ELF-1 (cell line): ENCODE measurements at regions not wholly inside any gene's neighbourhood (a gene's known extent, or its start where the extent isn't known, plus 50 kb on each side); places are given as distances from the start of the nearest gene placed in this dataset.
"Not testable (repeated sequence)": the region's sequence is repeated elsewhere in the genome, so short reads cannot be mapped to it uniquely, and the experiment has no call there.

Experiments
- DNase-seq: peaks from one replicate; pipeline ENCODE4 v3.0.0-alpha.2; 2016; ENCODE audit warnings: low read depth, low spot score

DNA sequence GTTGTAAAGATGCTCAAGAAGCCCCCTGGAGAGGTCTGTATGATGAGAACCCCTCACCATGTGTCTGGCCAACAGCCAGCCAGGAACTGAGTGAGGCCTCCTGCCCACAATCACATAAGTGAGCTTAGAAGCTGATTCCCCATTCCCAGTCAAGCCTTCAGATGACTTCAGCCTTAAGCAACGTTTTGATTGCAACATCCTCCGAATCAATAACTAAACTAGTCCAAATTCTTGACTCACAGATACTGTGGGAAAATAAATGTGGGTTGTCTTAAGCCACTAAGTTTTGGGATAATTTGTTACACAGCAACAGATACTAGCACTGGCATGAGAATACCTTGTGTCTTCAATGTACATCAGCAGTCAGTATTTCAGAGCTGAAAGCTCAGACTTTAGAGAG, 54.5 kb upstream of the HS3ST4 start:
- DNase-seq = no peak

DNA sequence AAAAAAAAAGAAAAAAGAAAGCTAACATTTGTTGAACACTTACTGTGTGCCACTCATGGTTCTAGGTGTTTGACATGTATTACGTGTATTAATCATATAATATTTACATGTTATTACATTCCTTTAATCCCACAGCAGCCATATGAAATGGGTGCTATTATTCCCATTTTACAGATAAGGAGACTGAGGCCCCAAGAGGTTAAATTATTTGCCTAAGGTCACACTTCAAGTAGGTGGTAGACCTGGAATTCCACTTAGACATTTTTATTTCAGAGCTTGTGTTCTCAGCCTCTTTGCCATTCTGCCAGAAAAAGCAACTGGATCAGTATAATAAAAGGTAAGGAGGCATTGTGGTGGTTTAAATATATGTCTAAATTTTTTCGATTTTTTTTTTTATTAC, 55.1 kb upstream of the HS3ST4 start:
- DNase-seq = no peak

DNA sequence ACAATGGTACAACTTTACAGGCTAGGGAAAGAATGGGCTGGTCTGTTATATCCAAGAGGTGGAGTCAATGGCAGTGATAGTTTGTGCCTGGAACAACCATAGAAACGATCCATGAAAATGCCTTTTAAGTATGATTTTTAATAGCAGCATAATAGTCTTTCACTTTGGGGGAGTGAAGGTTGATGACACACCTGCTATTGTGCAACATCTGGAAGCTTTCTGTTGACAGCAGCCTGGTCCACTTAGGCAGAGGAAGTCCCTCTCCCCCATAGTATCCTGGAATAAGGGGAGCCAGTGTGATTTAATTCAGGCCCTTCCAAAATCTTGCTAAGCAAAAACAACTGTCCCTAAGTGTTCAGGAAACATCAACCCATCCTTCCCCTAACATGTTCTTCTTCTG, 56.3 kb upstream of the HS3ST4 start:
- DNase-seq = no peak

DNA sequence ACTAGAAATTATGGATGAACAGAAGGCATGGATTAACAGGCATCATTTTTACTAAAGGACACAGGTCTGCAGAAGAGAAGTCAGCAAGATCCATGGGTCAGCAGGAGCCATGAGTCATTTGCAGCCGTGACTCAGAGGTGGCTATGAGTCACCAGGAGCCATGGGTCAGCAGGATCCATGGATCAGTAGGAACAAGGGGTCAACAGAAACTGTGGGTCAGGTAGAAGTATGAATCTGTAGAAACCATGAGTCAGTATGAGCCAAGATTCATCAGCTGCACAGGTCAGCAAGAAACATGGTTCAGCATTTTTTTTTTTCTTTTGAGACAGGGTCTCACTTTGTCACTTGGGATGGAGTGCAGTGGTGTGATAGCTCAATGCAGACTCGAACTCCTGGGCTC, 58.2 kb upstream of the HS3ST4 start:
- DNase-seq = peak; percentile 40

DNA sequence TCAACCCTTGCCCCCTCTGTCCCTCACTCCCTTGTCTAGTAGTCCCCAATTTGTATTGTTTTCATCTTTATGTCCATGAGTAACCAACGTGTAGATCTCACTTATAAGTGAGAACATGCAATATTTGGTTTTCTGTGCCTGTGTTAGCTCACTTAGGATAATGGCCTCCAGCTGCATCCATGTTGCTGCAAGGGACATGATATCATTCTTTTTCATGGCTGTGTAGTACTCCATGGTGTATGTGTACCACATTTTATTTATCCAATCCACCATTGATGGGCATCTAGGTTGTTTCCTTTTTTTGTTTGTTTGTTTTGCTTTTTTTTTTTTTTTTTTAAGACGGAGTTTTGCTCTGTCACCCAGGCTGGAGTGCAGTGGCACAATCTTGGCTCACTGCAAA, 63.0 kb upstream of the HS3ST4 start:
- DNase-seq = no peak

DNA sequence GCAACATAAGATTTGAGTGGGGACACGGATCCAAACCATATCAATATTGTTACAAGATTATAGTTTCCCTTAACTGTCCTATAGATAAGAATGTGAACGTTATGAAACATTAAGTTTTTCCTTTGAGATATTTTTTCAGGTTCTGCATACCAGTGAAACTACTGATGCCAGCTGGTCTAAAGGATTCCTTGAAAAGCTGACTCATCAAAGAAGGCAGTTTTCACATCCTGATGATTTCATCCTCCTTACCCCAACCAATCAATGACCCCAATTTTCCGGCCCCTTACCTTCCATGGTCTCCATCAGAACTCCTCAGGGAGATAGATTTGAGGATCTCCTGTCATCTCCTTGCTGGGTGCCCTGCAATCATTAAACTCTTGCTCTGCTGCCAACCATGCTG, 64.1 kb upstream of the HS3ST4 start:
- no peak for DNase-seq

DNA sequence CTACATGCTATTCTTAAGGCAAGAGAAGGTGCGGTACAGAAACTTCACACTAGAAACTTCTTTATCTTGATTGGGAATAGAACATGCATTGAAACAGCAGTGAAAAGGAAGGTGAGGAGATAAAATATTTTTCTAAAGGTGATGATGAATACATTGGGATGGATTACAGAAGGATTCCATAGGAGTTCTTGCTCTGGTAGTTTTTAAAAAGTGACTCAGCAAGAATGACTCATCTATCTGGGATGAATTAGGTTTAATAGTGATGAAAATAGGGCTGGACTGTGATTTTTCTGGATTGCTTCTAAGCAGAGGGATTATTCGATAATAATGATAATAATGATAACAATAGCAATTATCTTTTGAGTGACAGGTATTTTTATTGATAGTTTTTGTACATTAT, 65.6 kb upstream of the HS3ST4 start:
- DNase-seq = no peak

DNA sequence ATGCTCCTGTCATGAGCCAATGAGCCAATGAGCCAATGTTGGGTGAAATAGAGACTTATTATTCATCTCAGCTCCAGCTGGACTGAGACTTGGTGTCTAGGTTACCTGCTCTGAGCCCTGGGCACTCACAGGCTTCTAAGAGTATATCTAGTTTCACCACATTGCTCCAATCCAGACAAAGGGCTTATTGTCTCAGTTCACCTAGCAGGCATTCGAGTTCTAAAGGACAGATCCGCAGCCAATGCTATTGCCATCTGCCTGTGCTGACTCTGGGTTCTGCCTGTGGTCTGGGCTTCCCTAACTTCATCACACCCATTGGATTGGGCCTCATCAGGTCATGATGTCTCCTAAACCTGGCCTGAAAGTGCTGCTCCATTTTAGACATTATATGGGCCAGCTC, 66.1 kb upstream of the HS3ST4 start:
- DNase-seq = no peak

DNA sequence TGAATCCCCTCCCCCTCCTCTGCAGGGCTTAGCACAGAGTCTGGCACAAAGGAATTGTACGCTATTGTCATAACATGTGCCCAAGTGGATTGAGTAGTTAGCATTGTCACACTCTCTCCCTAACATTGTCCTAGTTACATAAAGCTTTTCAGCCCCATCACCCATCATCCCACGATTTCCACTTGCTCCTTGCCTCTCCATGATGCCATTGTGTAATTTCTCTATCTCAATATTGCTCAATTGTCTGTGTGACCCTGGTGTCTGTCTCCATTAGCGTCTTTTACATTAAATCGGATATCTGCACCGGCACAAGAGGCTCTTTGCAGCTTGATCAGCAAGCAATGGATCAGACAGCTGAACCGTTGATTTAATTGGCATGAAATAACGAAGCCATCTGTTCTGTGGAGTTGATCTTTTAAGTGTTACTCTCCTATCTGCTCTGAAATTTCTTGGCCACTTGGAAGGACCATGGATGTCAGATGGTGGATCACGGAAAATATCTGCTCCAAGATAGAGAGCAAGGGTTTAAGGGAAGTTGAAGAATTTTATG, 77.0 kb upstream of the HS3ST4 start:
- DNase-seq = no peak

DNA sequence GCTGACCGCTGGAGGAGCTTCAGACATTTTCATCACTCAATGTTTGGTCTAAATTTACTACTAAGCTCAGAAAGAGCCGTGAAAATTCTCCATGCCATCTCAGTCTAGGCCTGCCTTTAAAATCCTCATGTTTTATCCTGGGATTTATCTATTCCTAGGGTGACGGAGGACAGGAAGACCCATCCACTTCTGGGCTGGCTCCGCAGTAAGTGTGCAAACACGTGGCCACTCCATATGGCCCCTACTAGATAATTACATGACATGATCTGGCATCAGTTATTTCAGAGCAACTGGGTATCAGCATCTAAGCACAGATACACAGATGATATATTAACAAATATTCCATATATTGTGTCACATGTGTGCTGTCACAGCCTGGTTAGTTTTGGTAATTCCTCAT, 77.8 kb upstream of the HS3ST4 start:
- no peak for DNase-seq

DNA sequence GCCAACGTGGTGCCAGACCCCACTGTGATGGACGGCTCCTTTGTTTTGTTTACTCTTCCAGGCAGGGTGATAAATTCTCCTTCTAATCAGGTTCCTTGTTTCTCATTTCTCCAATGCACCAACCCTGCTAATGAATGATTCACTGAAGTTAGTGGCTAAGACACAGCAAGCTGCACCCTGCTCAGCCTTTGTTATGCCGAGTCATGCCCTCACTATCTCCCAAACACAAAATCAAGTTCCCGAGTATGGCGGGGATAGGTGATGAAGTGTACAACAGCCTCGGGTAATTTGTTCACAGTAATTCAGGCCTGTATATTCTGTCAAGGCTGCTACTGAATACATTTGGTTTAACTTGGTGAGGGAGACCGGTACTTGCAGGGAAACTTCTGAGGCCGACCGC, 83.8 kb upstream of the HS3ST4 start:
- DNase-seq = peak; percentile 17

DNA sequence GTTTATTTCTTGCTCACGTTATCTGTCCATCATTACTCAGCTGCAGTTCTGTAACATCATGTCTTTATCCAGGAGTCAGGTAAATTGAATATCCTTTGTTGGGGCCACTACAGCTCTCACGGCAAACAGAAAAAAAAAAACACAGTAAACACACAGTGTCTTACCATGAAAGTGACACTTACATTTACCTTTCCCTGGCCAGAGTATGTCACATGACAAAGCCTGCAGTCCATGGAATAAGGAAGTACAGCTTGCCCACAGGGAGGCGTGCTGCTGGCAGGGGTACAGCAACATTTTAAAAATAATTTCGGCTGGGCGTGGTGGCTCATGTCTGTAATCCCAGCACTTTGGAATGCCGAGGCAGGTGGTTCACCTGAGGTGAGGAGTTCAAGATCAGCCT, 85.7 kb upstream of the HS3ST4 start:
- no peak for DNase-seq

DNA sequence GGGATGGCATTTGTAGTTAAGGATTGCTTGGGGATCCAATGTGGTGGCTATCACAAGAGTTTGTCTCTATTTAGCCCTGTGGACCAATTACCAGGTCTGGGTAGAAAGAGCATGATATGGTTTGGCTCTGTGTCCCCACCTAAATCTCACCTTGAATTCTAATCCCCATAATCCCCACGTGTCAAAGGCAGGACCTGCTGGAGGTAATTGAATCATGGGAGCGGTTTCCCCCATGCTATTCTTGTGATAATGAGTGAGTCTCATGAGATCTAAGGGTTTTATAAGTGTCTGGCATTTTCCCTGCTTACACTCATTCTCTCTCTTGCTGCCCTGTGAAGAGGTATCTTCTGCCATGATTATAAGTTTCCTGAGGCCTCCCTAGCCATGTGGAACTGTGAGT, 86.4 kb upstream of the HS3ST4 start:
- no peak for DNase-seq

DNA sequence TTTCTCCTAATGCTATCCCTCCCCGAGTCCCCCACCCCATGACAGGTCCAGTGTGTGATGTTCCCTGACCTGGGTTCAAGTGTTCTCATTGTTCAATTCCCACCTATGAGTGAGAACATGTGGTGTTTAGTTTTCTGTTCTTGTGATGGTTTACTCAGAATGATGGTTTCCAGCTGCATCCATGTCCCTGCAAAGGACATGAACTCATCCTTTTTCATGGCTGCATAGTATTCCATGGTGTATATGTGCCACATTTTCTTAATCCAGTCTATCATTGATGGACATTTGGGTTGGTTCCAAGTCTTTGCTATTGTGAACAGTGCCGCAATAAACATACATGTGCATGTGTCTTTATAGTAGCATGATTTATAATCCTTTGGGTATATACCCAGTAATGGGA, 90.5 kb upstream of the HS3ST4 start:
- DNase-seq = not testable (repeated sequence)

DNA sequence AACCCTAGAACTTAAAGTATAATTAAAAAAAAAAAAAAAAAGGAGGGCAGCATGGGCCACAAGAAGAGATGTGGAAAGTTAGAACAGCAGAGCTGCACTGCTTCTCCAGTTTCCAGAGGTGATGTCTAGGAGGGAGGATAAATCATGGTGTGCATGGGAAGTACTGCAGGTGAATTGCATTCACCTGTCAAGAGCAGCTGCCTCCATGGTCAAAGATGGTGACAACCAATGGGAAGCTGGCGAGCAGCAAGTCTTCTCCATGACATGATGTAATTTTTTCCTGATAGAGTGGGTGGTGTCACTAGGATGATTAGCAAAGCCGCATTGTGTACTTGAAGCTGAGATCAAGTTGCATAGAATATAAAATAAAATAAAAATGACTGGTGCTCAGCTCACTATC, 95.6 kb upstream of the HS3ST4 start:
- no peak for DNase-seq

DNA sequence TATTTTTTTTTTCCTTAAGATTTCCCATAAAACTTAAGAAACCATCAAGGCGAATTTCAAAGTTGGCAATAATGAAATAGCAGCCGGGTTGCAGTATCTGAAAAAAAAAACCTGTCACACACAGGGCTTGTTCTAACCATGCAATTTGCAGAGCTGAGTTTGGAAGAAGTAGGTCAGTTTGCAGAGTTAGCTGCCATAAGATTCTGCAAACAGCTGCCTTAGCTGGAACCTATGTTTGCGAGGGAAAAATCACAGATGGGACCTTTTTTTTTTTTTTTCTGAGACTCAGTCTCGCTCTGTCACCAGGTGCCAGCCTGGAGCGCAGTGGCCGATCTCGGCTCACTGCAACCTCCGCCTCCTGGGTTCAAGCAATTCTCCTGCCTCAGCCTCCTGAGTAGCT, 98.5 kb upstream of the HS3ST4 start:
- DNase-seq = no peak

DNA sequence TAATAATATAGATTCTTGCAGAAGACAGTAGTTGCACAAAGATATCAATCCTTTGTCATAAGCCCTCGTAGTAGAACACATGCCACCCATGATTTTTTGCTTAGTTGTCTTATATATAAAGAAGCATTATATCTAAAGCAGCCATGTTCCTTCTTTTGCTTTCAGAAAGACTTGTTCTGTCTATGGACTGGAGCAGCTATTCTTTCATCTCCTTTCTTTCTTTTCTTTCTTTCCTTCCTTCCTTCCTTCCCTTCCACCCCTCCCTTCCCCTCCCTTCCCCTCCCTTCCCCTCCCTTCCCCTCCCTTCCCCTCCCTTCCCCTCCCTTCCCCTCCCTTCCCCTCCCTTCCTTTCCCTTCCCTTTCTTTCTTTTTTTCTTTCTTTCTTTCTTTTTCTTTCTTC, 104.0 kb upstream of the HS3ST4 start:
- DNase-seq = no peak

DNA sequence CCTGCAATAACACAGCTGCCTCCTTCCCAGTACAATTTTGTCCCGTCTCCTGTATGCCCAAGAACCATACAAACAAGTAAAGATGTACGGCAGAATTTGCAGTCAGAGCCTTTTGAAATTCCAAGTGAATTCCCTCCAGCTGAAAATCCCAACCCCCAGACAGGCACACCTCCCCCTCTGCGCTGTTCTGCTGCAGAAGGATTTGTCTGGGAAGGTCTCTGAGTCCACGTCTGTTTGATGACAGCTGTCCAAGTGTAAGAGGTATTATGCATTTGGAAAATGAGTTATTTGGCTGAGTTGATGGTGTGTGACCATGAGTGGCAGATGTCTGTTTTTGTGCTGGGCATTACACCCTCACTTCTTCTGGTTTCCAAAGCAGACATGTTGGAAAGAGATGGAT, 104.9 kb upstream of the HS3ST4 start:
- DNase-seq = no peak

DNA sequence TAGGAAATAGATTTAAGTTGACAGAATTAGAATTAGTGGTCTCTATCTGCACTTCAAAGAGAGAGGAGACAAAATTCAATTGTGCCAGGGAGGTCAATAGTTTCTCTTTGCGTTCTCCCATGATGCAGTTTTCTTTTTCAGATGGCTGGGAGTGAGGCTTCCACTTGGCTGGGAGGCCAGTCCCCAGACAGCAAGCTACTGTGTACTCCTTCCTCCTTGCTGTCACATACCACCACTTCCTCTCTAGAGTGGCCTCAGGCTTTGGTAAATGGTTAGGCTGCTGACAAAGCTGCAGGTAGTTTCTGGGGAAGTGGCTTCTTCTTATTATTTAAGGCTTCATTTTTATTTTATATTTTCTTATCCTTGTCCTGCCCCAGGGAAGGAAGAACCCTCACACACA, 106.2 kb upstream of the HS3ST4 start:
- no peak for DNase-seq

DNA sequence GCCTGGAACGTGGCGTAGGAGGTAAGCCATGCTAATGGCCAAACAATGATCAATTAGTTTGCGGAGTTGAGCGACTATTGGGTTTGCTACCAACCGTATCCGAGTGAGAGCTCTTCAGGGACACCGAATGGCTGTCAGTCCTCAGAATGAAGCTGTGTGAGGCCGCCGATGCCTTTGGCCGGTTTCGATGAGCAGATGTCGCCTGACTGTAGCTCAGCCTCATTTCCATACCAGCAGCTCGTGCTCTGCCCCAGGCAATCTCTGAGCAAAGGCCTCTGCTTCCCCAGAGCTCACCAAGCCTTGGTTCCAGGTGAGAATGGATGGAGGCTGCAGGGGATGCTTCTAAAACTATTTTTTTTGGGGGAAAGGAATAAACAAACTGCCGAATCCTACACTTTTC, 111.7 kb upstream of the HS3ST4 start:
- DNase-seq = peak; percentile 81

DNA sequence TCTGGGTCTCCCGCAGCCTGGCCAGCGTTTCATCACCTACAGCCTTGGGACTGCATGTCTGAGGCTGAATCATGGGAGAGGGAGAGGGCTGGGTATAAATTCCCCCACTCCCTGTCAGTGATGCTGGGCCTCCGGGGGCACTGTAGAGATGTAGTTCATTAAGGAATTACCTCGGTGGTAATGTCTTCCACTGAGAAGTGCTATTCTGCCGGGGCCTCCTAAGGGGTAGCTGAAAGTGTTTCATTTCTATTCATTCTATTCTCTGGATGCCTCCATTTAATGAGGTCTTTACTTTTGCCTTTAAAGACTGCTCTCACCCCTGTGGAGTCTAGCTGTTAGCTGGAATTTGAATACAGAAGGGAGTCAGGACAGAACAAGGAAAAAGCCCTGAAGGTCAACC, 116.4 kb upstream of the HS3ST4 start:
- peak; percentile 54 for DNase-seq

DNA sequence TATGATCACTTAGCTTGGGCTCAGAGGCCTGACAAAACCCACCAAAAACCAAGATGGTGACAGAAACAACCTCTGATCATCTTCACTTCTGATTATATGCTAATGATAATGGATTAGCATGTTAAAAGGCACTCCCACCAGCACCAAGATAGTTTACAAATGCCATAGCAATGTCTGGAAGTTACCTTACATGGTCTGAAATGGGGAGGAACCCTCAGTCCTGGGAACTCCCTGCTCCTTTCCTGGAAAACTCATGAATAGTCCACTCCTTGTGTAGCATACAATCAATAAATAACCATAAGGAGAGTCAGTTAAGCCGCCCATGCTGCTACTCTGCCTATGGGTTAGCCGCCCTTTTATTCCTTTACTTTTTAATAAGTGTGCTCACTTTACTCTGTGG, 120.0 kb upstream of the HS3ST4 start:
- no peak for DNase-seq

DNA sequence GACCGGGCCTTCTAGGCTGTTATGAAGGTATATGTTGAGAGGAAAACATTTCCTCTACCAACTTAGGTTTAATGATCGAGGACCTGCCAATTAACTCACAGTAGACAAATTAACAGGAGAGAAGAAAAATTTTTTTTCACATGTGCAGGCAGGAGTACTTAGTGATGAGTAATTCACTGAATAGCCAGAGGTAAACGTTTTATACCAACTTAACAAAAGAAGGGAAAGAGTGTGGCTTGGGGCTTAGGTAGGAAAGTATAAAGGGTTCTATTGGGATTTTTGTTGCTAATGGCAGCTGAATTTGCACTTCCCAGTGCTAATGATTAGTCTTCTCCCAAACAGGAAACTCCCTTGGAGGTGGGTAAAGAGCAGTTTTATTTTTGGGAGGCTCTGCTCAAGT, 121.6 kb upstream of the HS3ST4 start:
- no peak for DNase-seq

DNA sequence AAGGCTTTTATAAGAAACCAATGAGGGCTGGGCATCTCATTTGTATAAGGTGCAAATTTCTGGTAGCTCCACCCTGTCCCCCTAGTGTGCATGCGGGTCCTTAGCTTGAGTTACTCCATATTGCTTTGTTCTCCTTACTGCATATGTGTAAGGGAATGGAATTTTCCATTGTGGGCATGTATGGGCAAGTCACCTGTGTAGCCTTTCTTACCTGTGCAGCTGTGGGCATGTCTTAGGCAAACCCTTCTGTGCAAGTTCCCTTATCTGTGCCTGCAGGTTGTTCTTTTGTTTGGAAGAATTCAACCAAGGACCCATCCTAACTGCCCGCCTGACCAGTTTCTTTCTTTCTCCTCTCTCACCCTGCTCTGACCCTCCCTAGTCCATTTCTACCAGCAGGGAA, 122.8 kb upstream of the HS3ST4 start:
- DNase-seq = no peak

DNA sequence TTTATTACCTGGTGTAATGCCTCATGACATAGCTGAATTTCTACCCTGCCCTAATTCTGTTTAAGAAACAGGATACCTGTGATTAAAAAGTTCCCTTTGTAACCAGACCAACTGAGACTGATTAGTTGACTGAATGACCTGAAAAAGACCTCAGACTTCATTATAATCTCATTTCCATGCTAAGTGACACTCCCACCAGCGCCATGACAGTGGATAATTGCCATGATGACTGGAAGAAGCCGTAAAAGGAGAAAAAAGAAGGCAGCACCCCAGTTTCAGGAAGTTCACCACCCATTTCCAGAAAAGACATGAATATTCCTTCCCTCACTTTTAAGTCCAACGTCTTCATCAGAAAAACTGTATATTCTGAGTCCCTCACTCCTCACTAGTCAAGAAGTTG, 125.6 kb upstream of the HS3ST4 start:
- DNase-seq = no peak
